ENCODE measurements at regions not wholly inside any gene's neighbourhood (a gene's known extent, or its start where the extent isn't known, plus 50 kb on each side); places are given as distances from the start of the nearest gene placed in this dataset.

DNA sequence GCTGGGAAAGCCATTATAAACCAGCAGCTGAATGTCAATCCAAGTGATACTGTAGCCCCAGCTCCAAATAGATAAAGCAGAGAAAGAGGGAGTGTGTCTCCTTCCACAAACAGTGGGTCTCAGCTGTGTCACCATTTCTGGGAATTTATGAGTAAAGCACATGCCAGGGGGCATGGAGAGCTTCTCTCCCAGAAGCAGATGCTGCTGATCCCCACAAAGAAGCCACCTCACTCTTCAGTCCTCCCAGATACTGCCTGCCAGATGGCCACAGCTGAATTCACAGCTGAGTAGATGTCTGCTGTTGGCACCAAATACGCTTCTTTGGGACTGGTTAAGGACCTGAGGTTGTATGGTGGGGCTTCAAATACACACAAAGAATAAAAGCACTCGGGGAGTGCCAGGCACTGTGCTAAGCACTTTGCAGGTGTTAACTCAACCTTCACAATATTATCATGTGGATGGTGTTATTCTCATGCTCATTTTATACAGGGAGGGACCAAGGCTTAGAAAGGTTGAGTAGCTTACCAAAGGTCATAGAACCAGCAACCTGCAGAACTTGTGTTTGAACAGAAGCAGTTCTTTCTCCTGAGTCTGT lies 298.3 kb downstream of the CDH11 start:
- no peak for DNase-seq

DNA sequence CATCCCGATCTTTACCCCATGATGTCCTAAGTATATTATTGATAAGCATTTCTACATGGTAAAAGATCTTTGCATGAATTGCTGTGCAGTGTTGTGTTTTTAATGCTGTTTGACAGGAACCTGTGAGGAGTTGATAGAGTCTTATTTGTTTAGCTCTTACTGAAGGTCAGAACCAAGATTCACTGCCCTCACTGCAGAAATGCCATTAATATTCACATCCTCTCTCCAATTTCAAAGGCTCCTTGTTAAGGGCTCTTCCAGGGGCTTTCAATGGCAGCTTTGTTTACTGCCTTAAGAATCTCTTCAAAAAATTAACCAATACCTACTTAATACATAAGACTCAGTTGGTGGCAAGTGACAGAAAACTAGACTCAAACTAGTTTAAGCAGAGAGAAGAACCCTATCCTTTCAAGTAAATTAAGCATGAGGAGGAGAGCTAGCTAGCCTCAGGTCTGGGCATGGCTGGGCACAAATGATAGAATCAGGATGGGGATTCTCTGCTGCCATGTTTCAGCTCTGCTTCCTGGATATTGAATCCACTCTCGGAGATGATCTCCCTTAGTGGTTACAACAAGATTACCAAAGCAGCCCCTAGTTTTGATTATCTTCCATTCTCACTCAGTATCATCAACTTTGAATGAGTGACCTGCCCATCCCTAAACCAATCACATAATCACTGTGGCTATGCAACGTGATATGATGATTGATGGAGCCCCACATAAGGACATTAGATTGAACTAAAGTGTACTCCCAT lies 311.8 kb downstream of the CDH11 start:
- no peak for DNase-seq

DNA sequence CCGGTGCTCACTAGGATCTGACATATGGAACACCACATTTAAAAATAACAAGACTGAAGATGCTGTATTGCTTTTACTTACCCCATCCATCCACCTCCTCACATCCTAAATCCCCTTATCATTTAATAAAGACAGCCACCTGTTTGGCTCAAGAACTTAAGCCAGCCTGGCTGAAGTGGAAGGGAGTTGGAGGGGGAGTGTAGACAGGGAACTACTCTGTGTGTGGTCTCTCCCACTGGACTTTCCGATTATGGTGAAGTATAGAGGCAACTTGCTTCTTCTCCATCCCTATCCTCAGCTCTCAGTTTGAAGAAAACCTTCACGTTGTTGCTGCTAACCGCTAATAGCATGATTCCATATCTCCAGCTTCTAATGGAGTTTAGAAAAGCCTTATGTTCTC lies 313.4 kb downstream of the CDH11 start:
- no peak for DNase-seq

DNA sequence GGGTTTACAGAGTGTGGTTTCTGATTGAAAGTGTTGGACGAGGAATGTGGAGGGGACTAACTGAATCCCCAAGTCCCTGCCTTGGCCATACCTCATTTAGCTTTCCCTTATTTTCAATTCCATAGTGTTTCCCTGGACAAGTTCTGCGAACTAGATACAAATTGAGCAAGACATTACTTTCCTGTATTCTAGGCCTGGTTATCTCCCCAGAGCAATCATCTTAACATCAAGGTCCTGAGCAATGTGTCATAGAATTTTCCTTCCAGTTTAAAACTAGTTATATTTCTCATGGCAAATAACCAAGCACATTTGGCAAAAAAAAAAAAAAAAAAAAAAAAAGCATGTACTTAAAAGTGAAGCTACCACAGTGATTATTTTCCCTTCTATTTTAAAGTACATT lies 330.1 kb downstream of the CDH11 start:
- DNase-seq: no peak

DNA sequence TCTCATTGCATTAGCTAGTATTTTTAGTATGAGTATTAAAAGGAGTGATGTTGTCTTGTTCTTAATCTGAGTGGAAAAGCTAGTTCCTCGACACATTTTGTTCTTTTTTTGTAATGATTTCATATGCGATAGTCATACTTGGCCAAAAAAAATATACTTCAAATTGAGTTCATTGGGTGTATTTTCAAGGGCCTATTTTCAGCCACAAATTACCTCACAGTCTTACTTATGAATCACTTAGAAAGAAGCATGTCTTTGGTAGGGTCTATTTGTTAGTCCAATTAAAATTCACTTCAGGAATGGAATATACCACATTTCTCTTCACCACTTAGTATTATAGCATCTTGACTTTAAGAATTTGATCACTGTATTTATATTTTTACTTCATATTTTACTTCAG lies 337.2 kb downstream of the CDH11 start:
- DNase-seq: no peak

DNA sequence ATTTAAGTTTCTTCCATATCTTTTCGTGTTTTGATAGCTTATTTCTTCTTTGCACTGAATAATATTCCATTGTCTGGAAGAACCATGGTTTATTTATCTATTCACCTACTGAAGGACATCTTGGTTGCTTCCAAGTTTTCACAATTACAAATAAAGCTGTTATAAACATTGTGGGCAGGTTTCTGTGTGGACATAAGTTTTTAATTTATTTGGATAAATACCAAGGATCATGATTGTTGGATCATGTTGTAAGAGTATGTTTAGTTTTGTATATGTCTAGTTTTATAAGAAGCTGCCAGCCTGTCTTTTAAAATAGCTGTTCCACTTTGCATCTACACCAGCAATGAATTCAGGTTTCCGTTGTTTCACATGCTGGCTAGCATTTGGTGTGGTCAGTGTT lies 339.4 kb downstream of the CDH11 start:
- no peak for DNase-seq

DNA sequence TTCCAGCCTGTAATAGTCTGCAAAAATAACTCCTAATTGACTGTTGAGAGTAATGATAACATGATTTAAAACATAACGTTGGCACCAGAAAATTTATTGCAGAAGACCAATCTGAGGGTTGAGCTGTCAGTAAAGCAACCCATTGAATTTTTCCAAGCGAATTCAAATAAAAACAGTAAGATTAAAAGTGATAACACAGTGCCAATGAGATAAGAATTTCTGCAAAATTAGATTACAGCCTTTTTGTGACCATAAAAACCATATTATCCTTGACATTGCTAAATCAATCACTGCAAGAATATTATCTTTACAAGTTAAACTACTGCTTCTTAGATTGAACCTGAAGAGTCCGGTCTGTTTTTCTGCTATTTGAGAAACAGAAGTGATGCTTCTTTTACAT lies 341.4 kb downstream of the CDH11 start:
- DNase-seq: no peak

DNA sequence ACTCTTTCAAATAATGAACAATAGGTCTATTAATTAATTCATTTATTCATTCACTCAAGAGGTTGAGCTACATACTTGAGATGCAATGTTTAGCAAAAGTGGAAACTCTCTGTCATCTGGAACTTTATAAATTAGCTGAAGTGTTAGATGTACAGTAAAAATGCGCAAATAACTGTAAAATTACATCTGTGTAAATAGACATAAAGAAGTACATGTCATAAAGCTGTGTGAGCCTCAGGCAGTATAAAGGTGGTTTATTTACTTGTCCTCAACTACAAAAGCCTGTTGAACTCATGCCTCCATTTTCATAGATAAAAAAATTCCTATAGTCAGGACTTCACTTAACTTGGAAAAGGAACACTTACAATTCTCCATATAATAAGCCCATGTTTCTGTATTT lies 343.1 kb downstream of the CDH11 start:
- no peak for DNase-seq

DNA sequence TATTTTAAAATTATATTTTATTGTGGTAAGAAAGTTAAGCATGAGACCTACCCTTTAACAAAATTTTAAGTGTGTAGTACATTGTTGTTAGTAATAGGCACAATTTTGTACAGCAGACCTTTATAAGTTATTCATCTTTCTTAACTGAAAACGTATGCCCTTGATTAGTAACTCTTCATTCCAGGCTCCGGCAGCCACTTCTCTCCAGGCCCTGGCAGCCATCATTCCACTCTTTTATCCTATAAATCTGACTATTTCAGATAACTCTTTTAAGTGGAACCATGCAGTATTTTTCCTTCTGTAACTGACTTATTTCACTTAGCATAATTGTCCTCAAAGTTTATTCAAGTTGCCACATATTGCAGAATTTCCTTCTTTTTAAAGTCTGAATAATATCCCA lies 348.2 kb downstream of the CDH11 start:
- no peak for DNase-seq

DNA sequence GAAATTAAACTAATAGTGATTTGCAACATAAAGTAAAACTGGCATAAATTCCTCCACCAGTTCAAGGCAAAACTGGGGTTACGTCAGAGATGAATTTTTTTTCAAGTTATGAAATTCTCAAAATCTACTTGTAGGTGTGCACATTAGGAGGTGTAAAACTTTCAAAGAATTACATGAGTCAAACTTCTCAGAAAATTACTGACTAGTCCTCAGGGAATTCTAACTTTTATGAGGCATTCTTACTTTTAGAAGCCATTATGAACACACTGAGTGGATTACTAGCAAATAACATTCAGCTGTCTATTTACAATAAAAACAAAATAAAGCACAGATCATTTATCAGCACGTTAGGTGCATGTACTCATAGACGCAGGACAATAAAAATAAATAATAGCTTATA lies 348.7 kb downstream of the CDH11 start:
- DNase-seq: no peak

DNA sequence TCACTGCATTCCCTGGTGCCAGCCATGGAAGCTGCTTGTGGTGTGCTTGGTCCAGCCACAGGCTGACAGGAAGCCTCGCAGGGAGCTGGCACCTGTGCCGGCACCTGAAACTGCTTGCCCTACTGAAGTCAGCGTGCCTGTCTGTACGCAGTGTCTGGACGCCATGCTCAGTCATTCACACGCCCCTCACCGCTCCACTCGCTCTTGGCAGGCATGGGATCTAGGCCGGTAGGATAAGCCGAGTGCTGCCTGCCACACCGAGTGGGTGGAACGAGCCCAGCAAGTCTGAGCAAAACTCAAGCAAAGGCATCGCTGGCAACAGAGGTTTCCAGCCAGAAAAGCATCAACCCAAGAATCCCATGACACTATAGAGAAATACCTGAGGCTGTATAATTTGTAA lies 350.6 kb downstream of the CDH11 start:
- DNase-seq: no peak

DNA sequence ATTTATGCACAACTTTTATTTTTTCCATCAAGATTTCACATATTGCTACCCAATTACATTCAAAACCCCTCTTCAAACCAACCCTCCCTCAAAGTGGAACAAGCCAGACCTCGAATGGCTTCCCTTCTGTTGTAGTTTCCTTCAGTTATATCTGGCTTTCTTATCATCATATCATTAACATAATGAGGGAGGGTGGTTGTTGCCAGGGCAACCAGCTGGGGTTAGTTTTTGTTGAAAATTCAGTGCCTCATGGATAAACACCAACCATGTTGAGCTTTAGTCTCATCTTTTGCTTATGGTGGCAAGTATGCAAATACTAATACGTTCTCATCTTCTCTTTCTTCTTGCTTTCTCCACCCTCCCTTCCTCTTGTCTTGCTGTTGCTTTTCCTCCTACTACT lies 359.7 kb downstream of the CDH11 start:
- DNase-seq: no peak

DNA sequence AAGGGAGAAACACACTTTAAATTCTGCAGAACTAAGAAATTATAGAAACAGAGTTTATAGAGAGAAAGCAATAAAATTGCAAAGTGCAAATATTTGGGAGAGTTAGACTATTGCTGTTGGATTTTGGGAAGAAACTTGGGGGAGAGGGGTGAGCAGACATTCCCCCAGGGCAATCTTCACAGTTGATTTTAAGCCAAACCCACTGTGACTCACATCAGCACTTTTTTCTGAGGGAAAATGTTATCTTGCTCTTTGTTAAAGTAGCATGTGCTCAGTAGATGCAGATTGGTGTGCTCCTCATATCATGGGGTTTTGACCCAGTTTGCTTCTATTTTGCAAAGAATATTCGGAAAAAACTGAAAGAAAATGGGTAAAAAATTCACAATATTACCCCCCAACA lies 367.6 kb downstream of the CDH11 start:
- DNase-seq: peak; percentile 33

DNA sequence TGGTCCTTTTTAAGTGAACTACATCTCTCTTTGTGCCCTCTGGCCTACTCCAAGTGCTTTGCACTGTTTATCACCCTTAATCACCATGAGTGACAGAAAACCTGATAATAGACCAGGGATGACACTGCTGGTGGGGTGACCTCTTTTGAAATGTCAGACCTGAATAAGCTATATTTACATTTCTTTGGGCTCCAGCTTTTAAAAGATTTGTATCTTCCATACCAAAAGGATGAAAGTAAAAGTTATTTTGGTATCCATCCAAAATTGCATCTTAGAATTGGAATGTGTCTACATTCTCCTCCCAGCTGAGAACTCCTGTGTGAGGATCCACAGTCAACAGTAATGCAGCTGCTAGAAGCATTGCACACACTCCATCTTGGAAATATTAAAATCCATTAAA lies 370.0 kb downstream of the CDH11 start:
- DNase-seq: peak; percentile 82

DNA sequence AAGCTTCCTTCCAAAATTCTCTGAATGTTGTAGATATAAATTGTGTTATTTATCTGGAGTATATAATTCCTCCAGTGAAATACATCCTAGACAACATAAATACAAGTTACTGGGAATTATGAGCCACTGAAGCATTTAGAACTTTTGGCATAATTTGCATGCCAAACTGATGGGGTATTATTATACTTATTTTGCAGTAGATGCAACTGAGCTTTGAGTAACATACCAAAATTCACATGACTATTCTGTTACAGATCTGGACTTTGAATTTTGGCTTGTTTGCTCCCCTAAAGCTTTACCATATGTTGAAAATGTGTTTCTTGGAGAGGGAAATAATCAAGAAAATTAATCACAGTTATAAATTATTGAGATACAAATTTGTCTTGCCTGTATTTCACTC lies 372.5 kb downstream of the CDH11 start:
- no peak for DNase-seq

DNA sequence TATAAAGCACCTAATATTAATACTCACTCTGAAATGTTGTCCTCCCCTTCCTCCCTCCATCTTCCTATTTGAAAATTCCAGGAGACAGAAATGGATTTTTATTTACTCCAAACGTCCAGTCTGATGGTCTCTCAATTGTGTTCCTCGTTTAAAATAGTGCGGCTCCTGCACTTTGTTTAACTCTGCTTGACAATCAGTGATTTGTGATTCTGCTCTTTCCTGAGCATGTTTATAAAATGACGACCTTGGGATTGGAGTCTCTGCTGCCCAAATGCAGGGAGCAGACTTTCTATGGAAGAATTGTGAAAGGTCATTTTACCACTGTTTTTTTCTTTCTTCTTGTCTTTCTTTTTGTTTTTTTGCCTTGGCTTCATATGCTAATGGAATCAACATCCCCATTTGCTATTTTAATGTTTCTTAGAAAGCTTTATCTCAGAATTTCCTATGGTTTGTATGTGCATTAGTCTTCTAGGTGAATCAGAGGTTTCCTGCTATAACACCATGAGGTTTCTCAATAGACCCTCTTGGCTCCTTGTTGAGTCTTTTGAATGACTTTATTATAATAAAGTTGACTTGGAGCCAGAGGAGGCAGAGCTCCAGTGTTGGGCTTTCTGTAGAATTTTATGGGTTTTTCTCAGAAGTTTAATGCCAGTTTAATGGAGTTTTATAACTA lies 376.5 kb downstream of the CDH11 start:
- no peak for DNase-seq

DNA sequence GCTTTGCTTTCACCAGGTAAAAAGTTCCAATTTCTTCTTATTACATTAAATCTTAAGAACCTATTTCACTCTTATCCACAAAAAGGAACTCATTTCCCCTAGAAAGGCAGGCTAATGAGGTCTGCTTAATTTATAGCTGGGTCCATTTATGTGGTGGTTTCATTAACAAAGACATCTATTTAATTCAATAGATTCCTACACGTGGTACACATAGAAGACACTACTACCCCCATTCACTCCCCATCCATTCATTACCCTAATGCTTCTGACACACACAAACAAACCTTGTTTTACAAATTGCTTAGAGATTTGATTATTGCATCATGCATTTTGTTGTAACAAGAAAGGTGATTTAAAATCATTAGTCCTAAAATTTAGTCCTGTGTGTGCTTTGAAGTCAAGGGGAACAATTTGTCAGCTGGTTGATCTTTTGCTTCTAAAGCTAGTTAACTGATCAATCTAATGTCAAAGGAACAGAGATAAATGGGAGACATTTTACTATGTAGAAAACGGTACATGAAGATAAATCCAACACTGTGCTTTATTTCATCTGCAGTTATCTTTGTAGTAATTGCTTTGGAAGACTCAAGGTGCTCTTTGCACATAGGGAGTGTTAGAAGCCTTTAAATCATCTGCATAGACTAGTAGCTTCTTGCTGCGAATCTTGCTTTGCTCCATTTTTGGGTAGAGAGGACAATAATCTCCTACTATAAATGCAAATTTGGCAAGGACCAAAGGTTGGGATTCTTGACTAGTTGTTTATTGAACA lies 379.2 kb downstream of the CDH11 start:
- DNase-seq: no peak

DNA sequence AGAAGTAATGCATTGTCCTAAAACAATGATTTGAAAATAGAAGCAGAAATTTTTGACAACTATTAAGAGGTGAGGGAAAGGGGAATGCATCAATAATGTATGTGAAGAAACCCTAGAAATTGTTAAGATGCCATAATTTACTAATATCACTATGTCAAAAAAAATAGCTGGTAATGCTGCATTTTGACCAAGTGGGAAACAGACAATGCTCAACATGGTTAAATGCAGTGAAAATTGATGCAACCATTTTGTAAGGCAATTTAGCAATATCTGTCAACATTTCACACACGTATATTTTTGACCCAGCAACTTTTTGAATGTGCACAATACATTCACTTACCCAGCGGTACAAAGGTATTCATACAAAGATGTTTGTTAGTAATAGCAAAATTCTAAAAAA lies 381.6 kb downstream of the CDH11 start:
- DNase-seq: no peak

DNA sequence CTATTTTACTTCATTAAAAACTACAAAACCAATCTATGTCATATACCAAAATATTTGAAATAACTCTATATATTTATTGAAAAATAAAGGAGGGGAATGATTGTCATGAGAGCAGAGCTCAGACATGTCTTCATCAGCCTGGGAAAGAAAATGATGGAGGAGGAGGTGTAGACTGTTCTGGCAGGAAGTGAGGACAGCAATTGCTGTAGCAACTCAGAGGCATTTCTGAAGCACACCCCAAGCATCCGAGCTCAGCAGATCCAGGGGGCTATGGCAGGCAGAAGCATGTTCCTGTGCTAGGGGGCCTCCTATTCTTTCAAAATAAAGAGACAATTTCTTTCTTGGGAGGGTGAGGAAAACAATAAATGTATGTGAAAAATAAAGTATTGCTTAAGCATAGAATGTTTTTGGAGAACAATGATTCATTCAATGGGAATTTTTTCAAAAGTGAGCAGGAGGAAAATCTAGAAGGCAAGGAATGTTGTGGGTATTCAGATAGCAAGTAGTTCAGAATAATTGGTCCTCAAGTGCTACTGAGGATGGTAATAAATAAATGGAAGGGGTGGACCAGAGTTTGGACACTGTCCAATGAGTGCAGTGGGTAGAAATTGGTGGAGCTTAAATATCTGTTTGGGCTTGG lies 383.4 kb downstream of the CDH11 start:
- DNase-seq: peak; percentile 82

DNA sequence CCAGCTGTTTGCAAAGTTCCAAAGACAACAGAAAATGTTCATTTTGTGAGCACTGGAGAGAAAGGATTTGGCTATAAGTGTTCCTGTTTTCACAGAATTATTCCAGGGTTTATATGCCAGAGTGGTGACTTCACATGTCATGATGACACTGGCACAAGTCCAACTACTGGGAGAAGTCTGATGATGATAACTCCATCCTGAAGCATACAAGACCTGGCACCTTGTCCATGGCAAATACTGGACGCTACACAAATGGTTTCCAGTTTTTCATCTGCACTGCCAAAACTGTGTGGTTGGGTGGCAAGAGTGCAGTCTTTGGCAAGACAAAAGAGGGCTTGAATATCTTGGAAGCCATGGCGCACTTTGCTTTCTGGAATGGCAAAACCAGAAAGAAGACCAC lies 385.0 kb downstream of the CDH11 start:
- DNase-seq: no peak

DNA sequence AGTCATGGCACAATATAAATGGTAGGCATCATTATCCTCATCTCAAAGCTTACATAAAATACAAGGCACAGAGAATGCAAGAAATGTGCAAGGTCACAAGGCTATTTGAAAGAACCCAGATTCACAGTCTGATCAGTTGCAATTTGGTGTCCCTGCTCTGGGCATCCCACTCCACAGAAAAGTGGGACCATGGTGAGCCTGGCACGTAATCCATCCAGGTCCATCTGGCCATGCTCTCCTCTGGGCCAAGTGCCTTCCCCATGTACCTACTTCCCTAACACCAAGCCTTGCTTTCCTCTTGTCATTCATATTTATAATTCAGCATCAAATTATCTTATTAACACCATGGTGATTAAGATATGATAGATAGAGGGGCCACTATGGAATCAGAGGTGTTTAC lies 390.0 kb downstream of the CDH11 start:
- no peak for DNase-seq

DNA sequence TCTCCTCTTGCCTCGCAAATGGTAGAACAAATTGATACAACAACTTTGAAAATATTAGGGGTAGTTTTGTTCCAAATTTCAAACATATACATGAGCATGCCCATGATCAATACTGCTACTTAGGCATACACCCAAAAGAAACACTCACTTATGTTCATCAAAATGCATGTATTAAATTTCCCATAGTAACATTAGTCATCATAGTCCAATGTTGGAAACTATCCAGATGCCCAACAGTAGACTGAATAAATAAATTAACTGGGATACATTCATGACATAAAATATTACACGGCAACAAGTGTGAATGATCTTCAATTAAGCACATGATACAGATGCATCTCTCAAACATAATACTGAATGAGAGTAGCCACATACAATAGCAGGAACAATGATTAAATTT lies 391.6 kb downstream of the CDH11 start:
- DNase-seq: no peak

DNA sequence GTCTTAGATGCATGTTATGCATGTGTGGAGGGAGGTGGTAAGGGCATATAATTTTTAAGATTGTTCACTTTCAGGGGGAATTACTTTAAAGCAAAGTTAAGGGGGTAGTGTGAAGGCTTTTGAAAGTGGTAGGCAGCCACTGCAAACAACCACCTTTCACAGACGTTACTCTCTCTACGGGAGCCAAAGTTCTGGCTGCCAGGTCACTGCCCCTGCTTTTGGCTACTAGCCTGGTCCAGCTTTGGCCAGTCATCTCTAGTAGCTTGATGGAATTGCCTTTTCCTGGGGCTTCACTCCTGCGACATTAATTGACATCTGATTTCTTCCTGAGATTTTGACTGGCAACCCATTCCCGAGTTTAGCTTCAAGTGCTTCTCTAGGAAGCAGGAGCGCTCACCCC lies 397.5 kb downstream of the CDH11 start:
- no peak for DNase-seq
